NCI-H2171 (cell line): ENCODE measurements at regions not wholly inside any gene's neighbourhood (a gene's known extent, or its start where the extent isn't known, plus 50 kb on each side); places are given as distances from the start of the nearest gene placed in this dataset.
"Not testable (repeated sequence)": the region's sequence is repeated elsewhere in the genome, so short reads cannot be mapped to it uniquely, and the experiment has no call there.

Experiments
- DNase-seq: peaks from one replicate; lab custom pipeline; 2025; lab: John Stamatoyannopoulos, UW

GRCh38 chr6:119491112-119491511 lies 141.6 kb upstream of the MAN1A1 start:
- DNase-seq, result not testable (repeated sequence)

- not testable (repeated sequence) for DNase-seq
Measured at GRCh38 chr6:119490050-119490449, 140.5 kb upstream of the MAN1A1 start.

- DNase-seq, result no peak
Measured at GRCh38 chr6:119484598-119484997, 135.0 kb upstream of the MAN1A1 start.

- no peak for DNase-seq
Measured at GRCh38 chr6:119483908-119484307, 134.3 kb upstream of the MAN1A1 start.

- DNase-seq, result peak; percentile 36
Measured at GRCh38 chr6:119482850-119483285, 133.3 kb upstream of the MAN1A1 start.

- no peak for DNase-seq
Measured at GRCh38 chr6:119481976-119482375, 132.4 kb upstream of the MAN1A1 start.

- no peak for DNase-seq
Measured at GRCh38 chr6:119480961-119481497, 131.5 kb upstream of the MAN1A1 start.

GRCh38 chr6:119479860-119480655 lies 130.5 kb upstream of the MAN1A1 start:
- DNase-seq, result peak; percentile 48

- no peak for DNase-seq
Measured at GRCh38 chr6:119476554-119476953, 127.0 kb upstream of the MAN1A1 start.

- no peak for DNase-seq
Measured at GRCh38 chr6:119476024-119476423, 126.5 kb upstream of the MAN1A1 start.

GRCh38 chr6:119470893-119471542 lies 121.5 kb upstream of the MAN1A1 start:
- no peak for DNase-seq

- no peak for DNase-seq
Measured at GRCh38 chr6:119467488-119468081, 118.0 kb upstream of the MAN1A1 start.

GRCh38 chr6:119466226-119466625 lies 116.7 kb upstream of the MAN1A1 start:
- DNase-seq, result no peak

GRCh38 chr6:119463081-119463626 lies 113.6 kb upstream of the MAN1A1 start:
- DNase-seq, result no peak

- no peak for DNase-seq
Measured at GRCh38 chr6:119461187-119461586, 111.6 kb upstream of the MAN1A1 start.

- no peak for DNase-seq
Measured at GRCh38 chr6:119459207-119459974, 109.8 kb upstream of the MAN1A1 start.

- DNase-seq, result no peak
Measured at GRCh38 chr6:119454714-119455113, 105.2 kb upstream of the MAN1A1 start.

GRCh38 chr6:119453242-119454200 lies 104.0 kb upstream of the MAN1A1 start:
- DNase-seq, result no peak

GRCh38 chr6:119449331-119450156 lies 100.0 kb upstream of the MAN1A1 start:
- DNase-seq, result no peak

- DNase-seq, result no peak
Measured at GRCh38 chr6:119447921-119448320, 98.4 kb upstream of the MAN1A1 start.
